ENCODE measurements at regions not wholly inside any gene's neighbourhood (a gene's known extent, or its start where the extent isn't known, plus 50 kb on each side); places are given as distances from the start of the nearest gene placed in this dataset.
"Not testable (repeated sequence)": the region's sequence is repeated elsewhere in the genome, so short reads cannot be mapped to it uniquely, and the experiment has no call there.

DNA sequence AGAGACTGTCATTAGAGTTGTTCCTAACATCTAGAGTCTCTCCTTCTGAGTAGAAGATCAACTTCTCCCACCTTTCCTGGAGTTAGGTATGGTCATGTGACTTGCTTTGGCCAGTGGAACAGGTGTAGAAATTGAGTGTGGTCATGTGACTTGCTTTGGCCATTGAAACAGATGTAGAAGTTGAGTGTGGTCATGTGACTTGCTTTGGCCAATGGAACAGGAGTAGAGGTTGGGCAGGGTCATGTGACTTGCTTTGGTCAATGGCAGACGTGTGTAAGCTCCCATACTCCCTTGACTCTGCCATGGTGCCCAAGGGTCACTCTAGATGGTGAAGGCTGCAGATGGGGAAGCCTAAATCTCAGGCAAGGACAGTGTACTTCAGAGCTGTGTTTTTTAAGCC lies 306.0 kb downstream of the NPHP4 start:
- DNase-seq (ENCODE audit: low spot score) = no peak

DNA sequence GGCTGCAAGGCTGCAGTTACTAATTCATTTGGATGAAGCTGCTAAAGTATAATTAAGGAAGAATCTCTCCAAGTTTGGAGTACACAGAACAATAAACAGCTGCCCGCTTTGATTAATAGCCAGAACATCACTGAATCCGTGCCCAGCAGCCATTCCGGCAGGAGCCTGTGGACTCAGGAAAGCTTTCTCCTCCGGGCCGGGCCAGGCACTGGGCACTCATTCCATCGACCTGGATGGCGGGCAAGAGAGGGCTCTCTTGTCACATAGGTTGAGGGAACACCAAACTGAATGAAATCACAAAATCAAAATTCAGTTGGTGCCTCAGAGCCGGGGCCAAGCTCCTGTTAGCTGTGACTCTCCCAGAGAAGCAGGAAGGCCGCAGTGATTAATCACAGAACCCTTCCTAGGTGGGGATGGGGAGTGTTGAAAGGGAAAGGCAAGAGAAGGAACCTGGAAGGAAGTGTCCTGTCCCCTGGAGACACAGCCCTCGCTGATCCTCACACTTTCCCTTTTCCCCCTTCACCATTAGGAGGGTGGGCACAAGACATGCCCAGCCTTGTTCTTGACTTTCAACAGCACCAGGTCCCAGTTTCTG lies 306.7 kb downstream of the NPHP4 start:
- no peak for DNase-seq (ENCODE audit: low spot score)

DNA sequence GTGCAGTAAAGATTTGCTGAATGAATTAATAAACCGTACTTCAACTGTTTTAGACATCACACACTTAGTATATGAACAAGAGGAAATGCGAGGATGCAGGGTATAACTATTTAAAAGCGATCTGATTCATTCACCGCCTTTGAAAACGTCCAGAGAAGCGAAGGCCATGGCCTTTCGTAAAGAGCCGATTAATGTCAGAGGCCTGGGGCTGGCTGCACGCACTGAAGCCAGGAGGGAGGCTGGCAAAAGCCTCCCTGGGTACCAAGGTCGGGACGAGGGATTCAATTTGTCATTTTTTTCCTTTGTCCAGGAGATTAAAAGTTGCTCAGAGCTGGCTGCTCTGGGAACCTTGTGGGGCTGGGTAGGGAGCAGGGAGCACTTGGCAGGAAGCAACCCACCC lies 307.4 kb downstream of the NPHP4 start:
- DNase-seq (ENCODE audit: low spot score) = no peak

DNA sequence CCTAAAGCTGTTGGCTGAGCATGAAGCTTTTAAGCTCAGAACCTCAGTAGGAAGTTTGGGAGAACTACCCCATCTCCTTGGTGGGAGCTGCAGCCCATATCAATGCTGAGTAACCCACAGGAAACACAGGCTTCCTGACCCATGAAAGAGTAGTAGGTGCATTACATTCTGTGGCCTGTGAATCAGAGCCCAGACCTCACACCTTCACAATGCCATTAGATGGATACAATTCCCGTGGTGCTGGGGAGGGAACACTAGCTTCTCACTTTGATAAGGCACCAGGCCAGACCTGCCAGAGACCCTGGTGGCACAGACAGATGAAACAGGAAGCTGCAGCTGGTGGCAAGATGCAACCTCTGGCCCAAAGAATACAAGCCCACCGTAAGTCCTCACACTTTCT lies 308.8 kb downstream of the NPHP4 start:
- DNase-seq (ENCODE audit: low spot score) = no peak

DNA sequence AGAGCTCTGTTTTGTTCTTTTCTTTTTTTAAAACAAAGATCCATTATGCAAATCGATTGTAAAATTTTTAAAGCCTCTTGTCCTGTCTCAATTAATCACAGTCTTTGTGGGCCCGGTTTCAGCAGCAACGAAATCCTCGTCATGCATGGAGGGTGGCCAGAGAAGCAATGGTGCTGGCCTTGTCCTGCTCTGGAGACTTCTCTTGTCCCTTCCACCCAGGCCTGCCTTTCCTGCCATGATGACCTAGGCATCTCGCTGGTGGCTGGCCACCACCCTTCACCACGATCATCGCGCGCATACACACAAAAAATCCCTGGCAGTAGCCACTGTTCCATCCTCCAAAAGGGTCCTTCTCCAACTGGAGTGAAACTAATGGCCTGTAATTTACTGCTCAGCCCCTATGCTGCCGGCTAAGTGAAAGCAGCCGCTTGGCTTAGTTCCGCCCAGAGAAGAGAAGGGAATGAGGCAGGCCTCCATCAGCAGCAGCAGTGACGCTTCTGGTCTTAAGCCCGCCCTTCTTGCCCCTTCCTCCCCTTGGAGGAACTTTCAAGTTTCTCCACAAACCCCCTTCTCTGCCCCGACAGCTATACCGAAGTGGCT lies 309.5 kb downstream of the NPHP4 start:
- DNase-seq (ENCODE audit: low spot score) = no peak

DNA sequence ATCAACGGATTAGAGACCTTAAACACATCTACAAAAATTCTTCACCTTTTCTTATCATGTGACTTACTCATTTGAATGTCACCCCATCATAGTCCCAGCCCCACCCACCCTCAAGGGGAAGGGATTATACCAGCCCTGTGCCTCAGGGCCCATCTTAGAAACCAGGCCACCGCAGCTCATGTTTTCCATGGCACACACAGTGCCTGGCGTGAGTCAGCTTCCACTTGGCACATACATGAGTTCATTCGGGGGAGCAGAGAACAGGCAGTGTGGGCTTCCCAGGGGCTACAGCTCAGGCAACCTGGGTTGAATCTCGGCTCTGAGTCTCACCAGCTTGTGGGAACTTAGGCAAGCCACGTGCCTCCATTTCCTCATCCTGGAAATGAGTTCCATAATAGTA lies 310.6 kb downstream of the NPHP4 start:
- DNase-seq (ENCODE audit: low spot score) = no peak

DNA sequence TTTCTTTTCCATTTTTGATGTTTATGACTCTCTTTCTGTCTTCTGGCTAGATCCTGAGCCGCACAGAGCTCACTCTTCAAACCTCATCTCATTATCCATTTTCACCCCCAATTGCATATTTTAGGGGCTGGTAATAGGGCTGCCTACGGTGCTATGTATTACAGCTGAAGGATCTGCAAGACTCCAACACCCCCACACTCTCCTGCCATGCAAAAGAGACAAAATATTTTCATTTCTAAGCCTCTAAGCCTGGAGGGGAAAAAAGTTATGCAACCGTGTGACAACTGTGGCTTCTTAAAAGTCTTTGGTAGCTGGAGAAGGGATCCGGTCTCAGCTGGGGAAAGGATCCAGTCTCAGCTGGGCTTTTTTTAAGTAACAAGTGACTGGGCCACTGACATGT lies 311.6 kb downstream of the NPHP4 start:
- DNase-seq (ENCODE audit: low spot score) = no peak

DNA sequence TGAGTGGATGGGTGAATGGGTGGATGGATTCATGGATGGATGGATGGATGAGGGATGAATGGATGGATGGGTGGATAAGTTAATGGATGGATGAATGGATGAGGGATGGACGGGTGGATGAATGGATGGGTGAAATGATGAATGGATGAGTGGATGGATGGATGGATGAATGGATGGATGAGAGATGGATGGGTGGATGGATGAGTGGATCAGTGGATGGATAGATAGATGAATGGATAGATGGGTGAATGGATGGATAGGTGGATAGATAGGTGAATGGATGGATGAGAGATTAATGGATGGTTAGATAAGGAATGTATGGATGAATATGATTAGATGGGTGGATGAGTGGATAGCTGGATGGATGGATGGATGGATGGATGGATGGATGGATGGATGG lies 313.5 kb downstream of the NPHP4 start:
- no peak for DNase-seq (ENCODE audit: low spot score)

DNA sequence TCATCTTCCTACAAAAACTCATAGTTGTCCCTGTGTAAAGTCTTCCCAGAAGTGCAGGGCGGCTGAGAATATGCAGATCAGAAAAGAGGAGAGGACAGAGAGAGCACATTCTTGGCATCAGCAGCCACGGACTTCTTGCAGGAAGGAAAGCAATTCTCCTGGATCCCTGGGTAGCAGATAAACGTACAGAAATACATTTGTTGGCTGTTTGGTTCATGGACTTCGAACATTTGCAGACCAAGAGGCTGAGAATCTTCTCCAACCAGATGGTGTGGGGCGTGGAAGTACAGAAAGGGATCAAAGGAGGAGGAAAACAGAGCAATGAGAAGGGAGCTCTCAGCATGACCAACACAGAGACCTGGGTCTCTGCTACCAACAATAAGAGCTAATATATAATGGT lies 319.9 kb downstream of the NPHP4 start:
- not testable (repeated sequence) for DNase-seq (ENCODE audit: low spot score)

DNA sequence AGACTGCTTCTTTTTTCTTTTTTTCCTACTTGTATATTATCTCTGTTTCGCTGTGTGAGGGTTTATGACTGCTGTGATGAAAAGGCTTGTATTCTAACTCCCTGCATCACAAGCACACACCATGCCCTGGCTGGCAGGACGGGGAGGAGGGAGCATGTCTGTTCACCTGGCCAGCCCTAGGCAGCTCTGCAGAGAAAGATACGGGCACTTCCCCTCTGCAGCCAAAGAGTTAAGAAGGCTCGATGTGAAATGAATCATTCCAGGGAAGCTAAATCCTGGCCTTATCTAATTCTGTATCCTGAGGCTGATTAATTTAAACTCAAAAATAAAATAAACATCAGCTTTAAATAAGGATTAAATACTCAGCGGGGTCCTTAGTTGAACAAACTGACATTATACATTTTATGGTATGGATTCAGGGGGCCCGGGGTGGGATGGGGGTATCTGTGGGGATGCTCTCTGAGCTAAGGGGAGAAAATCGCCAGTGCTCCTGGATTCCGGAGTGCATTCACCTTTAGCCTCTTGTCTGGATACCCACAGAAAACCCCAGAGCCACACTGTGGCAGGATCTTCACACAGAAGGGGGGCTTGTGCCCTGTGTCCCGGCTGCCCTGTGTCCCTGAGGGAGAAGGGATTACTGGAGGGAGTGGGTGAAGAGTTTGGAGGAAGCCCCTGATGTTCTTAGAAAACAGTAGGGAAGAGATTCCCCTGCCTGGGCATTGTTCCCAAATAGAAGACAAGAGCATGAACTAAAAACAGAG lies 321.5 kb downstream of the NPHP4 start:
- DNase-seq (ENCODE audit: low spot score) = no peak

DNA sequence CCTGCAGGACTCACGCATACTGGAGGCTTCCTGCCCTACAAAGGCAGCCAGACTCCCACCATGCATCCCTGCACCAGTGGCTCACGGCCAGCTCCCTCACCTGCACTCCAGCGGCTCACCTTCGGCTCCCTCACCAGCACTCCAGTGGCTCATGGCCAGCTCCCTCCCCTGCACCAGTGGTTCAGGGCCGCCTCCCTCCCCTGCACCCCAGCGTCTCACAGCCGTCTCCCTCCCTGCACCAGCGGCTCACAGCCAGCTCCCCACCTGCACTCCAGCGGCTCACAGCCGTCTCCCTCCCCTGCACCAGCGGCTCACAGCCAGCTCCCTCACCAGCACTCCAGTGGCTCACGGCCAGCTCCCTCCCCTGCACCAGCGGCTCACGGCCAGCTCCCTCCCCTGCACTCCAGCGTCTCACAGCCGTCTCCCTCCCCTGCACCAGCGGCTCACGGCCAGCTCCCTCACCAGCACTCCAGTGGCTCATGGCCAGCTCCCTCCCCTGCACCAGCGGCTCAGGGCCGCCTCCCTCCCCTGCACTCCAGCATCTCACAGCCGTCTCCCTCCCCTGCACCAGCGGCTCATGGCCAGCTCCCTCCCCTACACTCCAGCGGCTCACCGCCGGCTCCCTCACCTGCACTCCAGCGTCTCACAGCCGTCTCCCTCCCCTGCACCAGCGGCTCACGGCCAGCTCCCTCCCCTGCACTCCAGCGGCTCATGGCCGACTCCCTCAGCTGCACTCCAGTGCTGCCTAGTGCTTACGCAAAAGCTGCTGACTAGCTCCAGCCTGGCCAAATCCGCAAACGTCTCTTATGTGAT lies 324.5 kb downstream of the NPHP4 start:
- no peak for DNase-seq (ENCODE audit: low spot score)

DNA sequence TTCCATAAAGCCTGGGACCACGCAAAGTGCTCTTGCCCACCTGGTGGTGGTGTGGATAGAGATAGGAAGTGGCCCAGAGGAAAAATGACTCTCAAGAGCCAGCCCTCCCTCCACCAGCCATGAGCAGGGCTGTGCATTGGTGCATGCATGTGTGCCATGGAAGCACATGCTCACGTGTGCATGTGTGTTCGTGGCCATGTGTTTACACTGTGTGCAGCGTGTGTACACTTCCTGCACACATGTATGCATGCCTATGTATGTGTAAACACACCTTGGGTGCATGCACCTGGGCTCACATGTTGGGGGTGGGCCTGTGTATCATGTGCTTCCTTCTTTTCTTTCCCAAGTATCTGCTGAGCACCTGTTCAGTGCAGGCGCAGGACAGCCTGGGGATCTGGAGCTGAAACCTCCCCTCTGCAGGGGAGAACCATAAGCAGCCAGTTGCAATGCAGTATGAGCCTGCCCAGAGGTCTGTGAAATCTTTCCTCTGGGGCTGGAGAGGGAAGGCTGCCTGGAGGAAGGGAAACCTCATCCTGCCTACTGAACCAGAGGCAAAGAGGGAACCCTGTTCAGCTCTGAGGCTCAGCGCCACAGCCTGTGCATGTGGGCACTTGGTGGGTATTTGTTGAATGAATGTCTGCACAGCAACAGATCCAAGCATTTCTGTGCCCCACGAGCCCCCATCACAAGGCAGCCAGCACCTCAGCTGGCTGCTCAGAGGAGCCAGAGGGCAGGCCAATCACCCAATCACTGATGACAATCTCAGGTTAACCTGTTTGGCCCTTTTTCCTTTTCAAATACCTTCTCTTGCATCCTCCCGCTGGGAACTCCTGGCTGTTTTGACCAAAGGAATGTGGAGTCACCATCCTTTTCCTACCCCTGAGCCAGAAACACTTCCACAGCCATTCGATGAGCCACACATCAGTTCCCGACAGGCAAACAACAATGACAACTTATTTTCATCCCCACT lies 327.0 kb downstream of the NPHP4 start:
- no peak for DNase-seq (ENCODE audit: low spot score)

DNA sequence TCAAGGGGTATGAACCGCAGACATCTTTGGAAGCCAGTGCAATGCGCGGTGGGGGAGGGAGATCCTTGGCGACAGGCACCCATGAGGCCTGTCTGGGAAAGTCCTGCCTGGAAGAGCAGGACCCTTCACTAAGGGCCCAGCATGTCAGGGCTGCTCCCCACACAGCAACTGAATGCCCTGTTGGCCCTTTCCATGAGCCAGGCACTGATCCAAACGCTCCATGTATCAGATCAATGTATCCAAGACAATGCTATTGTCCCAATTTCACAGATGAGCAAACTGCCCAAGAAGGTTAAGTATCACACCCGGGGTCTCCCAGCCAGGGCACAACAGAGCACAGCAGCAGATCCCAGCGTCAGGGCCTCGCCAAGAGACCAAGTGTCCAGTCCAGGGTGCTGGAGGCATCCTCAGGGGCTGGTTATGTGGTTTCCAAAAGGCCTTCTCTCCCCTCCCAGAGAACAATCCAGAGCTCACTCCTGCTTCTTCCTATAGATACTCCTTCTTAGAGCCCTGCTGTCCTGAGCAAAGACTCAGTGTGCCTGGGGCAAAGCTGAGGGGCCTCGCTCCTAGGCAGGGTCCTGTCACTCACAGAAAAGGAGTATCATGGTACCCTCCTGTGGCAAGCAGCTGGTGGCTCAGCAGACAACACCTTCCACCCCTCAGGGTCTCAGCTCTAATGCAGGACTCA lies 328.0 kb downstream of the NPHP4 start:
- no peak for DNase-seq (ENCODE audit: low spot score)

DNA sequence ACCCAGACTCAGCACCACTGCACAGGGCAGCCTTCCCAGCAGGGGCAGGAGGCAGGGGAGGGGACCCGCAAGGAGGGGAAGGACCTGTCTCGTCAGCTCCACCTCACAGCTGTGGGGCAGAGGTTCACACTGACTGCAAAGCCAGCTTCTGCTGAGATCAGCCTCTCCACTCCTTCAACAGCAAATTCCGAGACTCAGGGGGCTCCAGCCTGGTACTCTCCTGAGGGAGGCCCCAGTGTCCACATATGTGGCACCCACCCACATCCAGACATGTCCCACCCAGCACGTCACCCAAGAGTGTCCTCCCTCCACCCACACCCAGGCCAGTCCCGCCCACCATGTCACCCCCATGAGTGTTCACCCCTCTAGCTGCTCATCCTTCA lies 329.5 kb downstream of the NPHP4 start:
- DNase-seq (ENCODE audit: low spot score) = no peak

DNA sequence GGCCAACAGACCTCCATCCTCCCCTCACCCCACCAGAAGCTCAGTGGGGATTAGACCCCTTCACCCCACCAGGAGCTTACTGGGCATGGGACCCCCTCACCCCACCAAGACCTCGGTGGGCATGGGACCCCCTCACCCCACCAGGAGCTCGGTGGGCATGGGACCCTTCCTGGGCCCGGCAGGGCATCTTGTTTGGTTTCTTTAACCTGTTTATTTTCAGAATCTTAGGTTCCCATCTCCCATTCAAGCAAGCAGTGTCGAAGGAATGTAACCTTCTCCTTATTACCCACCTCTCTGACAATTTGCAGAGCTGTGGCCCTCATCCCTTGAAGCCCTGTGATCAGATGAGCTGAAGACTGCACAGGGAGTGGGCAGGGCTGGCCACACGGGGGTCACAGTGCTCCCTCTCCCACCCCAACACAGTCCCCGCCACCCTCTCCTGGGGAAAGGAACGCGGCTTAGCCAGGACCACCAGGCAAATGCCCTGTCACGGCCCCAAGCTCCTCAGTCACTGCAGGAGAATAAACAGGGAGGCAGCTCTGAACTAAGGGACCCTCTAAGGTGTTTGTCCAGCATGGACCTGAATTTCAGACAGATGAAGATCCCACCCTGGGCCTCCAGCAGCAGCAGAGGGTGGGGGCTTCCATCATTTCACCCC lies 330.0 kb downstream of the NPHP4 start:
- DNase-seq (ENCODE audit: low spot score) = no peak

DNA sequence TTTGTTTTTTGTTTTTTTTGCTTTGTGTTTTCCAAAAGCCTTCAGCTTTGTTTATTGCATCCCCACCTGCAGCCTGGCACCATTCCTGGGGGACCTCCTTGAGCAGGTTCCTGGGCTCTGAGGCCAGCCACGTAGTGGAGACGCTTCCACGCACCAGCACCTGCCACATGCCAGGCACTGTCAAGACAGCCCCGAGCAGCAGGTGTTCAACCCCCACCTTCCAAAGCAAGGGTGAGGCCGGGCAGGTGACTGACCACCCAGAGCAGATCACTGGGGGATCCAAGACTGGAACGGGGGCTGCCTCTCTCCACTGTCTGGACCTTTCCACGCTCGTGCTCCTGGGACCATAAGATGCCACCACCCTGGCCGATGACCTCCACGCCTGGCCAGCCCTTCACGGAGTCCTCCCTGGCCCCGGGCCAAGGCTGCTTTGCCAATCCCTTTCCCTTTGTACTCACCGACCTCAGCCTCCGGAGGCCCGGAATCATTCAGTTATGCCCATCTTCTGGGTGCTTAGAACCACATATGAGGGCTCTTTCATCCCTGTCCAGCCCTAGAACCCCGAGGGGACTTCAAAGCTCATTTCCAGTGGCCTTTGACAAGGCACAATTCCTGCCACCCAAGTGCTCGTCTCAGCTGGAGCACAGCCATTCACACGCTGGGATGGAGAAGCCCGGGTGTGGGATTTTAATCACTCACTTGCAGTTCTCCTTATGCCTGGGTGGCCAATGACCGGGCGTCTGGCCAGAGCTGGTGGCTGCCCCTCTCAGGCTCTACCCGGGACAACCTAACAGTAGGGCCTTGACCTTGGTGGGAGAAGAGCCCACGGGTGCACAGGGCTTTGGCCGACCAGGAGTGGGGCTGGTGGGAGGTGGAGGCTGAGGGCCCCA lies 330.8 kb downstream of the NPHP4 start:
- no peak for DNase-seq (ENCODE audit: low spot score)

DNA sequence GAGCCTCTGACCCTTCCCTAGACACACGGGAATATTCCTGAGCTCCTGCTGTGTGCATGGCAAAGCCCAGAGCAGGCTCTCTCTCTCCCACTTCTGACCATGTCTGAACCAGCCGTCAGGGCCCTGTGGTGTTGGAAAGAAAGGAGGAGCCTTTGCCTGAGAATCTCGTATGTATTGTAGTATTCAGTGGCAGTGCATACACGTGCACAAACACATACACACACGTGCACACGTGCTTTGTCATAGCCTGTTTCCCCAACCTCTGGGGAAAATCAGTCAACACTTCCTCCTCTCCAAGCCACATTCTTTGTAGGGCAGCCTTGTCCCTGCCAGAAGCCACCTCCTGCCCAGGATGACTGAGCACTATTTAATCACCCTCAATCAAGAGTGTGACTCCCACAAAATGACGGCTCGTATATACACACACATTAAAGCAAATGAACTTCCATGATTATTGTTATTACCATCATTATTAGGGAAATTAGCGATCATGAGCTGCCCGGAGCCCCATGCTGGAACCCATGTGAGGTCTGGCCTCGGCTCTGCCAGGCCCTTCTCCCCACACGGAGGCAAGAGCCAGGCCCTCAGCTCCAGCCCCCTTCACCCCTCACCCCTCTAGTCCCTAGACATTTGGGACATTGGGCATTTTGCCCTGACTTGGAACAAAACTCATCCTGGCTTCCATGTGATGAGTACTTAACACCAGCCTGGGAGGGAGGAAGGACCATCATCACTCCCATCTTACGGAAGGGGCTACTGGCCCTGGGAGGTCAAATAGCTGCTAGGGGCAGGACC lies 331.9 kb downstream of the NPHP4 start:
- DNase-seq (ENCODE audit: low spot score) = no peak

DNA sequence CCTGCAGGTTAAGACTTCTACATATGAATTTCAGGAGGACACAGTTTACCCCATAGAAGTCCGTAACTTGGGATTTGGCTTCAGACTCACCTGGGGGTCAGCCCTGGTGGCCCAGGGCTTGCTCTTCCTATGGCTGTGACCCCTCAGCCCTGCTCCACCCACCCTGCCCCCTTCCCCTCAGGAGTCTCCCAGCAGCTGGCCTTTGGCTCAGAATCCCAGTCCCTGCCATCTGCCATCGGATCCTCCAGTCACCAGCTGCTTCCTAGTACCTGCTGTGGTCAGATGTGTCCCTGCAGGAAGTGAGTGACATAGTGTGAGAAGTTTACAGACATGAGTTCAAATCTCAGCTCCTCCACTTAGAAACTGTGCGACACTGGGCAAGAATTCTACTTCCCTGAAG lies 332.6 kb downstream of the NPHP4 start:
- DNase-seq (ENCODE audit: low spot score) = no peak

All from hematopoietic multipotent progenitor cell treated with erythropoietin and hydrocortisone succinate and interleukin-3 and kit ligand, for 17 days (in vitro differentiated cells).